ENCODE measurements at regions not wholly inside any gene's neighbourhood (a gene's known extent, or its start where the extent isn't known, plus 50 kb on each side); places are given as distances from the start of the nearest gene placed in this dataset.
"Not testable (repeated sequence)": the region's sequence is repeated elsewhere in the genome, so short reads cannot be mapped to it uniquely, and the experiment has no call there.

DNA sequence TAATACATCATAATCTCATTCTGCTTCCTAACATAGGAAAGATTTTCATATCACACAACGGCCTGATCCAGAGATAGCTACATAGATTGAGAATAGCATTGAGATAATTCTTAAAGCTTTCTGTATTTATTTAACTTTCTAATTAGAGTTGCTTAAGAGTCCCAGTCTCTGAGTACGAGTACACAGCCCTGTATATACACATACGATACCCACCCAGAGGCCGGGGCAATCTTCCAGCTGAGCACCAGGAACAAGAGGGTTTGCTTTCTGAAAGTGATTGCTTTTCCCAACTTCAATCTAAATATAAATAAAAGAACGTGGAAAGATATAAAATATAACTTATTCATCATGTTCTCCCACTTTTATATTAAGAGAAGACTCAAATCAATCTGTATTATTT, 313.8 kb downstream of the COL12A1 start:
- H3K36me3 ChIP-seq (ENCODE audit: control insufficient read depth in 2 of 2, insufficient read depth in 2 of 2, low read length in 2 of 2): no peaks in the 10 kb centered on the region
- H3K27ac ChIP-seq (ENCODE audit: low read depth in 2 of 2, low read length in 2 of 2): no peak overlapping the region
- no peak overlapping the region for H3K9ac ChIP-seq (ENCODE audit: low read depth in 1 of 2, low read length in 2 of 2)
- no peak overlapping the region for H3K4me3 ChIP-seq (ENCODE audit: low read length in 2 of 2)
- H3K9me3 ChIP-seq (ENCODE audit: control insufficient read depth in 2 of 2, low read length in 2 of 2): no peaks in the 10 kb centered on the region
- H3K27me3 ChIP-seq (ENCODE audit: control insufficient read depth in 2 of 2, insufficient read depth in 2 of 2, low read length in 2 of 2): no peaks in the 10 kb centered on the region
- no peaks in the 10 kb centered on the region for H3K4me1 ChIP-seq (ENCODE audit: control insufficient read depth in 2 of 2, insufficient read depth in 2 of 2, low read length in 2 of 2)

DNA sequence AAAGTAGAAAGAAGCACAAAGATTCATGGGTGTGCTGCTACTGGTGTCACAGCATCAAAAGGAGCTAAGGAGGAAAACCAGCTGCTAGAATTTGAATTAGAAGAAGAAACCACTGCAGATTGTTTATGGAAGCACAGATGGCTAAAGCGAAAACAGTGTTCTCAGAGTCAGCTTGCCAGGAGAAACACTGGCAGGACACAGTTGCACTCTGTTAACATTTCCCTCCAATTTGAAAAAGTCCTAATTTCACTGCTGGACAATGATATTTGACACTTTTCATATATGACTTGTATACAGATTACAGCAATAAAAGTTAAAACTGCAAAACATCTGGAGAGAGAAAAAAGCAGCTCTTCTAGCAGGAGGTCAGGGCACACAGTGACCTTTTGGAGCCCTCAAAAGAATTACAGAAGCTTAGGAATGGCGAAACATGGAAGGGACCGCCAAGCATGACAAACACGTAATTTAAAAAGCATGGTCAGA, 314.5 kb downstream of the COL12A1 start:
- Histone ChIP-seq H3K36me3 (ENCODE audit: control insufficient read depth in 2 of 2, insufficient read depth in 2 of 2, low read length in 2 of 2) (no peaks in the 10 kb centered on the region), H3K27ac (ENCODE audit: low read depth in 2 of 2, low read length in 2 of 2) (no peak overlapping the region), H3K9ac (ENCODE audit: low read depth in 1 of 2, low read length in 2 of 2) (no peak overlapping the region)

DNA sequence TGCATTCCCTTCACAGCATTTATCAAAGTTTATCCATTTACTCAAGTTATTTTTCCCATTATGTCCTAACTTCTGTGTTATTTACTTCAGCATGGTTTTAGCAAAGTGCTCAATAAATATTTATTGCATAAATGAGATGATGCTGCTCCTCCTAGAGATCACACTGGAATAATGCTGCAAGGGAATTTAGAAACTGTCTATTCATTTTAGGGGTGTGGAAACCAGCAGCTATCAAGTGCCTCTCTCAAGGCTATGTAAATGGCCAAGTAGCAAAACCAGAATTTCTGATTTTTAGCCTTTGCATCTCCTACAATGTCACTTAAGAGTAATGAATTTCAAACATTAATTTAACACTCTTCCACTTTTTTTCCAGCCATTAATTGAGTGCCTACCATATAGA, 316.2 kb downstream of the COL12A1 start:
- H3K27me3 ChIP-seq (ENCODE audit: control insufficient read depth in 2 of 2, insufficient read depth in 2 of 2, low read length in 2 of 2): no peaks in the 10 kb centered on the region
- no peaks in the 10 kb centered on the region for H3K4me1 ChIP-seq (ENCODE audit: control insufficient read depth in 2 of 2, insufficient read depth in 2 of 2, low read length in 2 of 2)
- H3K9me3 ChIP-seq (ENCODE audit: control insufficient read depth in 2 of 2, low read length in 2 of 2): no peaks in the 10 kb centered on the region
- H3K36me3 ChIP-seq (ENCODE audit: control insufficient read depth in 2 of 2, insufficient read depth in 2 of 2, low read length in 2 of 2): no peaks in the 10 kb centered on the region
- H3K9ac ChIP-seq (ENCODE audit: low read depth in 1 of 2, low read length in 2 of 2): no peak overlapping the region
- no peak overlapping the region for H3K27ac ChIP-seq (ENCODE audit: low read depth in 2 of 2, low read length in 2 of 2)
- H3K4me3 ChIP-seq (ENCODE audit: low read length in 2 of 2): no peak overlapping the region

More for the DNA sequence above, 314.5 kb downstream of the COL12A1 start:
- Histone ChIP-seq H3K4me1 (ENCODE audit: control insufficient read depth in 2 of 2, insufficient read depth in 2 of 2, low read length in 2 of 2) (no peaks in the 10 kb centered on the region), H3K9me3 (ENCODE audit: control insufficient read depth in 2 of 2, low read length in 2 of 2) (no peaks in the 10 kb centered on the region), H3K4me3 (ENCODE audit: low read length in 2 of 2) (no peak overlapping the region), H3K27me3 (ENCODE audit: control insufficient read depth in 2 of 2, insufficient read depth in 2 of 2, low read length in 2 of 2) (no peaks in the 10 kb centered on the region)

DNA sequence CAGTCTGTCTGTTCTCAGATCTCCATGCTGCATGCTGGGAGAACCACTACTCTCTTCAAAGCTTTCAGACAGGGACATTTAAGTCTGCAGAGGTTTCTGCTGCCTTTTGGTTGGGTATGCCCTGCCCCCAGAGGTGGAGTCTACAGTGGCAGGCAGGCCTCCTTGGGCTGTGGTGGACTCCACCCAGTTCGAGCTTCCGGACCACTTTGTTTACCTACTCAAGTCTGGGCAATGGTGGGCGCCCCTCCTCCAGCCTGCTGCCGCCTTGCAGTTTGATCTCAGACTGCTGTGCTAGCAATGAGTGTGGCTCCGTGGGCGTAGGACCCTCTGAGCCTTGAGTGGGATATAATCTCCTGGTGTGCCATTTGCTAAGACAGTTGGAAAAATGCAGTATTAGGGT, 317.1 kb downstream of the COL12A1 start:
- not testable (repeated sequence) for H3K27me3 ChIP-seq (ENCODE audit: control insufficient read depth in 2 of 2, insufficient read depth in 2 of 2, low read length in 2 of 2); H3K4me3 ChIP-seq (ENCODE audit: low read length in 2 of 2); H3K36me3 ChIP-seq (ENCODE audit: control insufficient read depth in 2 of 2, insufficient read depth in 2 of 2, low read length in 2 of 2); H3K9me3 ChIP-seq (ENCODE audit: control insufficient read depth in 2 of 2, low read length in 2 of 2); H3K4me1 ChIP-seq (ENCODE audit: control insufficient read depth in 2 of 2, insufficient read depth in 2 of 2, low read length in 2 of 2); H3K9ac ChIP-seq (ENCODE audit: low read depth in 1 of 2, low read length in 2 of 2); H3K27ac ChIP-seq (ENCODE audit: low read depth in 2 of 2, low read length in 2 of 2)

DNA sequence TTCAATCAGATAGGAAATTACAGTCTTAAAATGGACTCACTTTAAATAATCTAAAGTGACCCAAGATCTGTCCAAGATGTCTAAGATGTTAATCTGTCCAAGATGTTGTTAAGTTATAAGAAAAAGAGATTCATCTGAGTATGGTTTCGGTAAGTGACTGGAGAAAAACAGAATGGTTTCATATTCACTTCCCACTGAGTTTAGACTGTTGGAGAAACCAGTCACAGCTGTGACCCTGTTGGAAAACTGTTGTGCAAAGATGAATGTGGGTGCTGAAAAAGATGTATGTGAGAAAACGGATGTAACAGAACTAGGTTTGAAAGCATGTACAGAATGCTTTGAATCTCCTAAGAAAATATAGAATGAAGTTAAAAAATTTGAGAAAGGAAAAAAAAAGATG, 325.9 kb downstream of the COL12A1 start:
- H3K27ac ChIP-seq (ENCODE audit: low read depth in 2 of 2, low read length in 2 of 2): no peak overlapping the region
- H3K27me3 ChIP-seq (ENCODE audit: control insufficient read depth in 2 of 2, insufficient read depth in 2 of 2, low read length in 2 of 2): no peaks in the 10 kb centered on the region
- no peaks in the 10 kb centered on the region for H3K4me1 ChIP-seq (ENCODE audit: control insufficient read depth in 2 of 2, insufficient read depth in 2 of 2, low read length in 2 of 2)
- H3K4me3 ChIP-seq (ENCODE audit: low read length in 2 of 2): no peak overlapping the region
- no peaks in the 10 kb centered on the region for H3K9me3 ChIP-seq (ENCODE audit: control insufficient read depth in 2 of 2, low read length in 2 of 2)
- H3K9ac ChIP-seq (ENCODE audit: low read depth in 1 of 2, low read length in 2 of 2): no peak overlapping the region
- H3K36me3 ChIP-seq (ENCODE audit: control insufficient read depth in 2 of 2, insufficient read depth in 2 of 2, low read length in 2 of 2): no peaks in the 10 kb centered on the region

DNA sequence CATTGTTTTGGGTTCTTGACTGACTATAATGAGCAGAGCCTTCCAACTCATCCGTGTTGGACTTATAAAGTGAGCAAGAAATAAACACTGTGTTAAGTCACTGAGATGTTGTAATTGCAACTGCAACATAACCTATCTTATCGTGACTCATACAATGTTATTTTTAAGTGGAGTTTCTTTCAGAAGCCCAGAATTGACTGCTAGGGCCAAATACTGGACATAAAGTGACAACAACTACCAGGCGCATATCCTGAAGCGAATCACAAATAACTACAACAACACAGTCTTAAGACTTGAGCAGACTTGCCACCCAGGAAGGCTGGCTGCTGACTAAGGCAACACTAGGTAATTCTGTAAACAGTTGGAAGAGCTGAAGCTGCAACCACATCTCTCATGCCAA, 326.6 kb downstream of the COL12A1 start:
- H3K27ac ChIP-seq (ENCODE audit: low read depth in 2 of 2, low read length in 2 of 2): no peak overlapping the region
- no peaks in the 10 kb centered on the region for H3K27me3 ChIP-seq (ENCODE audit: control insufficient read depth in 2 of 2, insufficient read depth in 2 of 2, low read length in 2 of 2)
- no peak overlapping the region for H3K4me3 ChIP-seq (ENCODE audit: low read length in 2 of 2)
- no peaks in the 10 kb centered on the region for H3K36me3 ChIP-seq (ENCODE audit: control insufficient read depth in 2 of 2, insufficient read depth in 2 of 2, low read length in 2 of 2)
- no peaks in the 10 kb centered on the region for H3K9me3 ChIP-seq (ENCODE audit: control insufficient read depth in 2 of 2, low read length in 2 of 2)
- no peaks in the 10 kb centered on the region for H3K4me1 ChIP-seq (ENCODE audit: control insufficient read depth in 2 of 2, insufficient read depth in 2 of 2, low read length in 2 of 2)
- H3K9ac ChIP-seq (ENCODE audit: low read depth in 1 of 2, low read length in 2 of 2): no peak overlapping the region

DNA sequence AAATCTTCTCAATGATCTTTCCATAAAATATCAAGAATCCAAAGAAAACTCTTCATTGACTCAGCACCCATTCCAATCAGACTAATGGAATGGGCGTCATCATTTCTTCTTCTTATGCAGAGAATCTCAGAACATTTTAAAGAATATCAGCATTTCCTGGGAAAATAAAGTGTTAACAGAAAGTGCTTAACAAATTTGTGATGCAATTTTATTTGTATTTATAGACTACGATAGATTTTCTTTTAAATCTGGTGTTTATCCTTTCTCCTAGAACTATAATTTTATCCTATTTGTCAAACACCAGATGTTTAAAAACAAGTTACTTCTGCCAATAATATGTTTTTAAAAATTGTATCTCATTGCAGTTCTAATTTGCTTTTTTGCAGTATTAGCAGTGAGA, 330.7 kb downstream of the COL12A1 start:
- Histone ChIP-seq H3K27ac (ENCODE audit: low read depth in 2 of 2, low read length in 2 of 2) (no peak overlapping the region), H3K4me3 (ENCODE audit: low read length in 2 of 2) (no peak overlapping the region), H3K4me1 (ENCODE audit: control insufficient read depth in 2 of 2, insufficient read depth in 2 of 2, low read length in 2 of 2) (no peaks in the 10 kb centered on the region), H3K27me3 (ENCODE audit: control insufficient read depth in 2 of 2, insufficient read depth in 2 of 2, low read length in 2 of 2) (no peaks in the 10 kb centered on the region), H3K9me3 (ENCODE audit: control insufficient read depth in 2 of 2, low read length in 2 of 2) (no peaks in the 10 kb centered on the region), H3K36me3 (ENCODE audit: control insufficient read depth in 2 of 2, insufficient read depth in 2 of 2, low read length in 2 of 2) (no peaks in the 10 kb centered on the region), H3K9ac (ENCODE audit: low read depth in 1 of 2, low read length in 2 of 2) (no peak overlapping the region)

DNA sequence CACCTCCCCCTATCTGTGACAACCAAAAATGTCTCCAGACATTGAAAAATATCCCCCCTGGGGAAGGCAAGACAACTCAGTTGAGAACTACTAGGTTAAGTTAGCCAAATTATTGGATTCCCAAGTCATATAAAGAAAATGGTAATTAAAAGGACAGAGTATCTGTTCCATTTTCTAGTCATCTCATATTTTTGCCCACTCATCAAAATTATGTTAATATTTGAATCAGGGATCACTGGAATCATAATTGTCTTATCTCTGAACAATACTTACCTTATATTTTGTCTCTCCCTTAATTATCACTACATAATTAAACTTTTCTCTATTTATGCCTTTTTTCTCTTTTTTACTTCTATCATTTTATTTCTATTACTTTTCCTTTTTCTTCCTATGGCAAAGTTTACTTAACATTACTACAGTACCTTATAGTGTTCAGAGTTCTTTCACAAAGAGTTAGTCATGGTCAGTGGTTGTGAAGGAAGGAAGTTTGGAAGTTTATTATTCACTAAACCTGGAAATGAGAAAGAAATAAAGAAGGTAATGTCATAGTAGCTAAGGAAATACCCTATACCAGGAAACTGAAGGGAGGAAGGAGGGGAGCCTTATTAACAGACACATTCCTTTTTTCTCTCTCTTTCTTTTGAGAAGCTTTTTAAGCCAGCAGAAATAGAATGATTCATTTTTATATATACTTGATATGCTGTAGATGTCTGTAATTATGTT, 332.9 kb downstream of the COL12A1 start:
- Histone ChIP-seq H3K27me3 (ENCODE audit: control insufficient read depth in 2 of 2, insufficient read depth in 2 of 2, low read length in 2 of 2) (no peaks in the 10 kb centered on the region), H3K9ac (ENCODE audit: low read depth in 1 of 2, low read length in 2 of 2) (no peak overlapping the region), H3K4me1 (ENCODE audit: control insufficient read depth in 2 of 2, insufficient read depth in 2 of 2, low read length in 2 of 2) (no peaks in the 10 kb centered on the region), H3K4me3 (ENCODE audit: low read length in 2 of 2) (no peak overlapping the region), H3K9me3 (ENCODE audit: control insufficient read depth in 2 of 2, low read length in 2 of 2) (no peaks in the 10 kb centered on the region), H3K36me3 (ENCODE audit: control insufficient read depth in 2 of 2, insufficient read depth in 2 of 2, low read length in 2 of 2) (no peaks in the 10 kb centered on the region), H3K27ac (ENCODE audit: low read depth in 2 of 2, low read length in 2 of 2) (no peak overlapping the region)

DNA sequence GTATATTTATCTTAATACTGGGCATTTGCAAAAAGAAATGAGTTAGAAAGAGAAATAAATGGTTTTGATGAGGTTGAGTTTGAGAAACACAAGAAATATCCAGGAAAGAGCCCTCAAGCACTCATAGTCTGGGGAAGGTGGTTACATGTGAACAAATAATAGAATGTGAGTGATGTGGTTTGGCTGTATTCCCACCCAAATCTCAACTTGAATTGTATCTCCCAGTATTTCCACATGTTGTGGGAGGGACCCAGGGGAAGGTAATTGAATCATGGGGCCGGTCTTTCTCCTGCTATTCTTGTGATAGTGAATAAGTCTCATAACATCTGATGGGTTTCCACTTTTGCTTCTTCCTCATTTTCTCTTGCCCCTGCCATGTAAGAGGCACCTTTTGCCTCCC, 334.1 kb downstream of the COL12A1 start:
- no peaks in the 10 kb centered on the region for H3K4me1 ChIP-seq (ENCODE audit: control insufficient read depth in 2 of 2, insufficient read depth in 2 of 2, low read length in 2 of 2)
- no peaks in the 10 kb centered on the region for H3K36me3 ChIP-seq (ENCODE audit: control insufficient read depth in 2 of 2, insufficient read depth in 2 of 2, low read length in 2 of 2)
- no peak overlapping the region for H3K9ac ChIP-seq (ENCODE audit: low read depth in 1 of 2, low read length in 2 of 2)
- H3K27me3 ChIP-seq (ENCODE audit: control insufficient read depth in 2 of 2, insufficient read depth in 2 of 2, low read length in 2 of 2): no peaks in the 10 kb centered on the region
- no peak overlapping the region for H3K4me3 ChIP-seq (ENCODE audit: low read length in 2 of 2)
- H3K9me3 ChIP-seq (ENCODE audit: control insufficient read depth in 2 of 2, low read length in 2 of 2): no peaks in the 10 kb centered on the region
- H3K27ac ChIP-seq (ENCODE audit: low read depth in 2 of 2, low read length in 2 of 2): no peak overlapping the region

DNA sequence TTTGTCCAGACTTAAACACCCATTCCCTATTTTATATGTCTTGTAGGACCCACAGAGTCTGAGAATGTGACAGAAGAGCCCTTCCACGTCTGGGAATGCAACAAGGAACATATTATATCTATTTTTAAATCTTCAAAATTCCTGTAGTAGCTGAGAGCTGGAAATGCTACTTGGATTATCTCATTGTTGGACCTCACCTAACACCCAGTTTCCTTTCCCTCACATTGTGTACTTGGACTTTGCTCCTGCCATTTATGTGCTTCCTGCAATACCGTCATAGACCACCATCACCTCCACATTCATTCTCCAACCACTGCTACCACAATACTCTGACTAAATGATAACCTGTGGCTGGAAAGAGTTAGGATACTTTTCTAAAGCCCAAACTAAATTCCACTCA, 335.4 kb downstream of the COL12A1 start:
- Histone ChIP-seq H3K27me3 (ENCODE audit: control insufficient read depth in 2 of 2, insufficient read depth in 2 of 2, low read length in 2 of 2) (no peaks in the 10 kb centered on the region), H3K9me3 (ENCODE audit: control insufficient read depth in 2 of 2, low read length in 2 of 2) (no peaks in the 10 kb centered on the region), H3K4me3 (ENCODE audit: low read length in 2 of 2) (no peak overlapping the region), H3K27ac (ENCODE audit: low read depth in 2 of 2, low read length in 2 of 2) (no peak overlapping the region), H3K9ac (ENCODE audit: low read depth in 1 of 2, low read length in 2 of 2) (no peak overlapping the region), H3K4me1 (ENCODE audit: control insufficient read depth in 2 of 2, insufficient read depth in 2 of 2, low read length in 2 of 2) (no peaks in the 10 kb centered on the region), H3K36me3 (ENCODE audit: control insufficient read depth in 2 of 2, insufficient read depth in 2 of 2, low read length in 2 of 2) (no peaks in the 10 kb centered on the region)

DNA sequence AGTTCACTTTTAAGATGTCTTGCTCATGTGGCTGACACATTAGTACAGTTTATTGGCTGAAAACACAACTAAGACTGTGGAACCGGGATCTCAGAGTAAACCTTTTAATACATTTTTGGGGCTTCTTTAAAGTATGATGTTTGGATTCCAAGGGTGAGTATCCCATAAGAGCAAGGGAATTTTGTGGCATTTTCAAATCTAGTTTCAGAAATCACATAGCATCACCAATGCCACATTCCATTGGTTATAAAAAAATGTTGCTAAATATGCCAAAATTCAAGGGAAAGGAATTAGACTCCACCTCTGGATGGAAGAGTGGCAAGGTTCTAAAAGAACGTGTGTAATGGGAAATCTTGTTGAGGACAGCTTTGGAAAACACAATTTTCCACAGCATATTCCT, 338.6 kb downstream of the COL12A1 start:
- Histone ChIP-seq H3K36me3 (ENCODE audit: control insufficient read depth in 2 of 2, insufficient read depth in 2 of 2, low read length in 2 of 2) (no peaks in the 10 kb centered on the region), H3K9ac (ENCODE audit: low read depth in 1 of 2, low read length in 2 of 2) (no peak overlapping the region), H3K27ac (ENCODE audit: low read depth in 2 of 2, low read length in 2 of 2) (no peak overlapping the region), H3K9me3 (ENCODE audit: control insufficient read depth in 2 of 2, low read length in 2 of 2) (no peaks in the 10 kb centered on the region), H3K4me3 (ENCODE audit: low read length in 2 of 2) (no peak overlapping the region), H3K4me1 (ENCODE audit: control insufficient read depth in 2 of 2, insufficient read depth in 2 of 2, low read length in 2 of 2) (no peaks in the 10 kb centered on the region), H3K27me3 (ENCODE audit: control insufficient read depth in 2 of 2, insufficient read depth in 2 of 2, low read length in 2 of 2) (no peaks in the 10 kb centered on the region)
